GM12878 (cell line): ENCODE measurements at regions not wholly inside any gene's neighbourhood (a gene's known extent, or its start where the extent isn't known, plus 50 kb on each side); places are given as distances from the start of the nearest gene placed in this dataset.

Experiments
- DPF2 ChIP-seq: fragments of 450-650 bp; IDR thresholded peaks from 2 replicates; pipeline ENCODE4 v1.6.1; 2017; ENCODE audit warnings: mild to moderate bottlenecking
- JUND ChIP-seq: IDR thresholded peaks from 2 replicates; pipeline ENCODE4 v1.6.1; 2012; ENCODE audit warnings: low read depth, mild to moderate bottlenecking, low read length, improper control_type of control experiment, moderate library complexity
- MTA3 ChIP-seq: IDR thresholded peaks from 2 replicates; pipeline ENCODE4 v1.6.1; 2012; ENCODE audit warnings: low read length, inconsistent platforms, borderline replicate concordance
- MYB ChIP-seq: fragments of 150-350 bp; IDR thresholded peaks from 2 replicates; pipeline ENCODE4 v1.6.1; 2014; ENCODE audit warnings: mild to moderate bottlenecking, low read depth, low read length, borderline replicate concordance
- POLR2A ChIP-seq: IDR thresholded peaks from 2 replicates; pipeline ENCODE4 v1.6.1; 2011; ENCODE audit warnings: low read depth, mild to moderate bottlenecking, low read length
- RFX5 ChIP-seq: IDR thresholded peaks from 2 replicates; pipeline ENCODE4 v1.6.1; 2011; ENCODE audit warnings: low read depth, low read length, improper control_type of control experiment
- SIN3A ChIP-seq: IDR thresholded peaks from 2 replicates; pipeline ENCODE4 v1.6.1; 2012; ENCODE audit warnings: low read depth, low read length, improper control_type of control experiment
- SRF ChIP-seq, 2 experiments: IDR thresholded peaks; 2 replicates each; pipeline ENCODE4 v1.6.1; 2011; ENCODE audit warnings: low read depth in 2 of 2, low read length in 2 of 2, mild to moderate bottlenecking in 1 of 2, moderate library complexity in 1 of 2
- TF ChIP-seq, protein P1 (sequence below), 3 experiments: IDR thresholded peaks in 2 of 3; conservative IDR thresholded peaks in 1 of 3; 2 replicates each; pipeline ENCODE4 v1.5.1; 2011; ENCODE audit warnings: low read depth in 3 of 3, low read length in 3 of 3, mild to moderate bottlenecking in 3 of 3, control low read depth in 2 of 3, moderate library complexity in 2 of 3, inconsistent platforms in 1 of 3, mixed read lengths in 1 of 3; ENCODE audit not compliant: control insufficient read depth in 2 of 3, insufficient read depth in 1 of 3; ENCODE audit errors: extremely low read depth in 1 of 3
- TF ChIP-seq, protein P2 (sequence below): fragments of 450-650 bp; IDR thresholded peaks from 2 replicates; pipeline ENCODE4 v1.6.1; 2018; ENCODE audit warnings: mild to moderate bottlenecking, low read depth, moderate library complexity; ENCODE audit not compliant: partially characterized antibody
- TF ChIP-seq, protein P3 (sequence below): IDR thresholded peaks from 2 replicates; pipeline ENCODE4 v1.6.1; 2011; ENCODE audit warnings: borderline replicate concordance, low read depth, mild to moderate bottlenecking, moderate library complexity, low read length; ENCODE audit not compliant: insufficient read depth, poor library complexity, severe bottlenecking

DNA sequence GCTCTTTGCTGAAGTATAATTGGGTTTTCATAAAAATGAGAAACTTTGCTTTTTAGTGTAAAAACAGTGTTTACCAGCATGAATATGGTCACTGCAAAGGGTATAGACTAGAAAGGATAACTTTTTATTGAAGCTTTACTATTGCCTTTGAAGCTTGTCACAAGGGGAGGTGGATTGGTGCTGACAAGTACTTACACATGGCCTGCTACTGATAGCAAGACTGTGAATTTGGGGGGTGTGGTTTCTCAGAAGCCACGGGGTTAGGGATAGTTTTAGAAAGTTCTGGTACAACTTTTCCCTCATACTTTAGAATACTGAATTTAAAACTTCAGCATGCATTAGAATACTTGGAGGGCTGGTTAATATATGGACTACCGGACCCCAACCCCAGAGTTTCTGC is 294.1 kb downstream of the SOCS6 start:
- no peak for TF ChIP-seq MYB
- TF ChIP-seq RFX5 = no peak
- TF ChIP-seq, protein P1, sequence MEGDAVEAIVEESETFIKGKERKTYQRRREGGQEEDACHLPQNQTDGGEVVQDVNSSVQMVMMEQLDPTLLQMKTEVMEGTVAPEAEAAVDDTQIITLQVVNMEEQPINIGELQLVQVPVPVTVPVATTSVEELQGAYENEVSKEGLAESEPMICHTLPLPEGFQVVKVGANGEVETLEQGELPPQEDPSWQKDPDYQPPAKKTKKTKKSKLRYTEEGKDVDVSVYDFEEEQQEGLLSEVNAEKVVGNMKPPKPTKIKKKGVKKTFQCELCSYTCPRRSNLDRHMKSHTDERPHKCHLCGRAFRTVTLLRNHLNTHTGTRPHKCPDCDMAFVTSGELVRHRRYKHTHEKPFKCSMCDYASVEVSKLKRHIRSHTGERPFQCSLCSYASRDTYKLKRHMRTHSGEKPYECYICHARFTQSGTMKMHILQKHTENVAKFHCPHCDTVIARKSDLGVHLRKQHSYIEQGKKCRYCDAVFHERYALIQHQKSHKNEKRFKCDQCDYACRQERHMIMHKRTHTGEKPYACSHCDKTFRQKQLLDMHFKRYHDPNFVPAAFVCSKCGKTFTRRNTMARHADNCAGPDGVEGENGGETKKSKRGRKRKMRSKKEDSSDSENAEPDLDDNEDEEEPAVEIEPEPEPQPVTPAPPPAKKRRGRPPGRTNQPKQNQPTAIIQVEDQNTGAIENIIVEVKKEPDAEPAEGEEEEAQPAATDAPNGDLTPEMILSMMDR (IDR thresholded peaks at IDR 0.05 in 2 of 3, conservative IDR thresholded peaks at IDR 0.05 in 1 of 3; ENCODE audit: control insufficient read depth in 2 of 3, extremely low read depth in 1 of 3, insufficient read depth in 1 of 3, low read depth in 3 of 3, low read length in 3 of 3) = no peak
- no peak for TF ChIP-seq POLR2A
- TF ChIP-seq, protein P2, sequence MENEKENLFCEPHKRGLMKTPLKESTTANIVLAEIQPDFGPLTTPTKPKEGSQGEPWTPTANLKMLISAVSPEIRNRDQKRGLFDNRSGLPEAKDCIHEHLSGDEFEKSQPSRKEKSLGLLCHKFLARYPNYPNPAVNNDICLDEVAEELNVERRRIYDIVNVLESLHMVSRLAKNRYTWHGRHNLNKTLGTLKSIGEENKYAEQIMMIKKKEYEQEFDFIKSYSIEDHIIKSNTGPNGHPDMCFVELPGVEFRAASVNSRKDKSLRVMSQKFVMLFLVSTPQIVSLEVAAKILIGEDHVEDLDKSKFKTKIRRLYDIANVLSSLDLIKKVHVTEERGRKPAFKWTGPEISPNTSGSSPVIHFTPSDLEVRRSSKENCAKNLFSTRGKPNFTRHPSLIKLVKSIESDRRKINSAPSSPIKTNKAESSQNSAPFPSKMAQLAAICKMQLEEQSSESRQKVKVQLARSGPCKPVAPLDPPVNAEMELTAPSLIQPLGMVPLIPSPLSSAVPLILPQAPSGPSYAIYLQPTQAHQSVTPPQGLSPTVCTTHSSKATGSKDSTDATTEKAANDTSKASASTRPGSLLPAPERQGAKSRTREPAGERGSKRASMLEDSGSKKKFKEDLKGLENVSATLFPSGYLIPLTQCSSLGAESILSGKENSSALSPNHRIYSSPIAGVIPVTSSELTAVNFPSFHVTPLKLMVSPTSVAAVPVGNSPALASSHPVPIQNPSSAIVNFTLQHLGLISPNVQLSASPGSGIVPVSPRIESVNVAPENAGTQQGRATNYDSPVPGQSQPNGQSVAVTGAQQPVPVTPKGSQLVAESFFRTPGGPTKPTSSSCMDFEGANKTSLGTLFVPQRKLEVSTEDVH = no peak
- TF ChIP-seq, protein P3, sequence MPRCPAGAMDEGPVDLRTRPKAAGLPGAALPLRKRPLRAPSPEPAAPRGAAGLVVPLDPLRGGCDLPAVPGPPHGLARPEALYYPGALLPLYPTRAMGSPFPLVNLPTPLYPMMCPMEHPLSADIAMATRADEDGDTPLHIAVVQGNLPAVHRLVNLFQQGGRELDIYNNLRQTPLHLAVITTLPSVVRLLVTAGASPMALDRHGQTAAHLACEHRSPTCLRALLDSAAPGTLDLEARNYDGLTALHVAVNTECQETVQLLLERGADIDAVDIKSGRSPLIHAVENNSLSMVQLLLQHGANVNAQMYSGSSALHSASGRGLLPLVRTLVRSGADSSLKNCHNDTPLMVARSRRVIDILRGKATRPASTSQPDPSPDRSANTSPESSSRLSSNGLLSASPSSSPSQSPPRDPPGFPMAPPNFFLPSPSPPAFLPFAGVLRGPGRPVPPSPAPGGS = no peak
- TF ChIP-seq JUND = no peak
- TF ChIP-seq SIN3A = no peak
- no peak for TF ChIP-seq SRF (IDR thresholded peaks at IDR 0.05; ENCODE audit: low read depth in 2 of 2, low read length in 2 of 2)
- no peak for TF ChIP-seq MTA3
- no peak for TF ChIP-seq DPF2
